GM18858 (cell line): ENCODE measurements at regions not wholly inside any gene's neighbourhood (a gene's known extent, or its start where the extent isn't known, plus 50 kb on each side); places are given as distances from the start of the nearest gene placed in this dataset.
"Not testable (repeated sequence)": the region's sequence is repeated elsewhere in the genome, so short reads cannot be mapped to it uniquely, and the experiment has no call there.

Experiments used
- ATAC-seq: cut with Tn5 transposase; IDR thresholded peaks from one replicate; pipeline ENCODE4 v1.9.1; 2021; ENCODE audit not compliant: unreplicated experiment

DNA sequence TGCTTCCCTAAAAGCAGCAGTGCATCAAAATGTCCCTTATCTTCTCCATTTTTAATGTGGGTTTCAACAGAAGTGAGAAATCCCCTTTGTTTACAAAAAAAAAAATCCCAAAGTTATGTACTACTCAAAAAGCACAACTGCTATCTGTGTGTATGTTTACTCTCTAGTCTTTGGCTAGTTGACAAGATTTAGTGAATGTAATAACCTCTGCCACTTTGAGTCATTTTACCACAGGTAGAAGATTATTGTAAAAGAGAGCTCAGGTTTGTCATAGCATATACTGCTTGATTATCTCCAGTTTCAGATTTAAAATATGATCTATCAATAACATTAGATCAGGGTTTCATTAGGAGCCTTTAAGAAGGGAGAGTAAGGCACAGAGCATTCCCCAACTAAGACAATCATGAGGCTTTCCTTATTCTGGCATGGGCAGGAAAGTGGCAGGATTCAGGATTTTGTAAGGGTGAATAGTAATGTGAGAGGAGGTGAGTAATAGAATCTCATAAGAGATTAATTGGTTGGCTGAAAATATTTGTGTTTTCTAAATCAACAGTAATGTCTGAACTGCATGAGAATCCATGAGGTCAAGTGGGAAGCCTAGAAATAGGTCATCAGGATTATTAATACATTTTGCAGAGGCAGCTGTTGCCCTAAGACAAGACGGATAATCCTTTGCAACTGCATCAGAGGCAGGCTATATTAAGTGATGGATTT lies 1780.3 kb upstream of the LRRTM1 start:
- ATAC-seq: no peak

DNA sequence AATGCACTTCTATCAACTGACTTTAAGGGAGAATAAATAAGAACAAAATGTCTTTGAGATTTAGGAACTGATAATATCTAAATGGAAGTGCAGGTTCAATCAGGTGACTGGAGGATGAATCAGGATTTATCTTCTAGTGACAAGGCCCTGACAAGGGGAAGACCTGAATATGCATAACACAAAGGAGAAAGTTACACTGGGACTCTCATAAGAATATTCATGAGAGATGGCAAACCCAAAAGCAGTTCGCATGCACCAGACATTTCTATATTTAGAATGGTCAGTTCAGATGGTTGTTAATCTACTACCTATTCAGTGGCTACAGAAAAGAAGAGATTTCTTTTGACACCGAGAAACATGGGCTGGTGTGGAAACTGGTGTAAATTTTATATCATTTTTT lies 1771.3 kb upstream of the LRRTM1 start:
- ATAC-seq: no peak

DNA sequence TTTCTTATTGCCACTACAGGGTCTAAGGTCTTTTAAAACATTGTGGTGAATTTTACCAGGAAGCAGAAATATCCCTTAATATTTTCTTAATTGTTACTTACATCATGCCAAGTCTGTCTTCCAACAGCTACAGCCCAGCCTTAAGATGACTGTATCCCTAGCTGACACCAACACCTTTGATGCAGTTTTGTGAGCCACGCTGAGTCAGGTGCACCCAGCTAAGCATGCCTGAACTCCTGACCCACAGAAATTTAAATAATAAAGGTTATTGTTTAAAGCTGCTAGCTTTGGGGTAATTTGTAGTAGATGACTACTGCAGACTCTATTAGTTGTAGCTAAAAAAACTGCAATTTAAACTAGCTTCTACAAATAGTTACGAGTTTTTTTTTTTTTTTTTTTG lies 1757.9 kb upstream of the LRRTM1 start:
- ATAC-seq: no peak

DNA sequence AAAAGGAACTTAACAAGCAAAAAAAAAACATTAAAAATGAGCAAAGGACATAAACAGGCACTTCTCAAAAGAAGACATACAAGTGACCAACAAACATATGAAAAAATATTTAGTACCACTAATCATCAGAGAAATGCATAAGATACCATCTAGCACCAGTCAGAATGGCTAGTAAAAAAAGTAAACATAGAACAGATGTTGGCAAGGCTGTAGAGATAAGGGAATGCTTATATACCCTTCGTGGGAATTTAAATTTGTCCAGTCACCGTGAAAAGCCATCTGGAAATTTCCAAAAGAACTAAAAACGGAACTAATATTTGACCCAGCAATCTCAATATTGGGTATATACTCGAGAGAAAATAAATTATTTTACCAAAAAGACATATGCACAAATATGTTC lies 1751.3 kb upstream of the LRRTM1 start:
- no peak for ATAC-seq

DNA sequence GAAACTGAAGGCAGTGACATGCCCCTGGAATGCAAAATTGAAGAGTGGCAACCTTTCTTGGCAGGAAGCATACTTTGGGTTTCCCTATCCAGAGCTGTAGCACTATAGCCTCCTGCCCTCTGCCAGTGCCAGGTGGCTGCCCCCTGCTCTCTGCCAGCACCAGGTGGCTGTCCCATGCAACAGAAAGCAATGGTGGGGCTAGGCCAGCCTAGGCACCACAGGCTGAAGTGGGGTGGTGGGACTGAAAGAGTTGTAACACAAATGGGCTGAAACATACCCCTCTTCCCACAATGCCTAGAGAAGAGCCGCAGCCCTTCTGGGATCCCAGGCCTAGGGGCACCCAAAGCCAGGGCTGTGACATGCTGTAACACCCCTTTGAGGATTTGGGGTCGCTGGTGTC lies 1739.3 kb upstream of the LRRTM1 start:
- ATAC-seq: no peak

DNA sequence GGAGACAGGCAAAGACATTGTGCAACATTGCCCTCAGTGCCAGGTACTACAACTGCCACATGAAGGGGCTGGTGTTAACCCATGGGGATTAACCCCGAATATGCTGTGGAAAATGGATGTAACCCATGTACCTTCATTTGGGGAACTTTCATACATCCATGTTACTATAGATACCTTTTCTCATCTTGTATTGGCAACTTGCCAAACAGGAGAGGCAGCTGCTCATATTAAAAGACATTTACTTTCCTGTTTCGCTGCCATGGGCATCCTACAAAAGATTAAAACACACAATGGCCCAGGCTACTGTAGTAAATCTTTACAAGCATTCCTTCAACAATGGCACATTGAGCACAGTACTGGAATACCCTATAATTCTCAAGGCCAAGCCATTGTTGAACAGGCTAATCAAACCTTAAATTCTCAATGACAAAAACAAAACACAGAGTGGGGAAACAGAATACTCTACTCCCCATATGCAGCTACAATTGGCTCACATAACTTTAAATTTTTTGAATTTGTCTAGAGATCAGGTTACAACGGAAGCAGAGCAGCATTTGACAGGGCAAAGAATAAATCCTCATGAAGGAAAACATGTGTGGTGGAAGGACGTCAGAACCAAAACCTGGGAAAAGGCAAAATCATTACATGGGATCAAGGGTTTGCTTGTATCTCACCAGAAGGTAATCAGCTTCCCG lies 1723.5 kb upstream of the LRRTM1 start:
- no peak for ATAC-seq

DNA sequence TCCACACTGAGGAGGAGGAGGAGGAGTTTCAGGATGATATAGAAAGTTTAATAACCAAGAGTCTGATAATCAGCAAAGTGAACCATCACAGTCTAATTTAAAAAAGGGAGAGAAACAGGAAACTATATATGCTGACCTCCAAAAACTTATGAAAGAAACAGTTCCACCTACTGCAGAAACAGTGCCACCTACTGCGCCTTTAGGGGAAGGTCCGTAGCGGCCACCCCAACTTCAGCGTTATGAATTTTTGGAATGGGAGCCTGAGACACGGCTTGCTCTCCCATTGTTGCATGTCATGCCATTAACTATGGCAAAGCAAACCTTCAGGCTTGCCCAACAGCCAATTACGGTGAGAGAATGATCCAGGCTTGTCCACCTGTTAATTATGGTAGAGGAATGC lies 1719.2 kb upstream of the LRRTM1 start:
- ATAC-seq: no peak

DNA sequence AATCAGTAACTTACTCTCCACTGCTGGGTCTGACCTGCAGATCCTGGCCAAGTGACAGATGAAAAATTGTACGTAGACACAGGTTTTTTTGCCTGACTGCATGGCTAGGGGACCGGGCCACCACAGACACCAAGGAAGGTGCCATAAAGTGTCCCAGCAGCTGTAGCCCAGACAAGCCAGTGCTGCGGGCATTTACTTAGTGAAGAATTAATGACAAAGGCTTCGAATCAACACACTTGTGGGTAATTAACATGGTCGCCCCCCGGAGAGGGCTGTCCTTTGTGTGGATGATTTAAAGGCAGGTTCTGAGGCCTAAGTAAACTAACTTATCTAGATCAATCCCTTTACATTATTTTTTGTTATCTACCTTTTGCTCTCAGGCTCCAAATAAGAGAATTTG lies 1709.1 kb upstream of the LRRTM1 start:
- no peak for ATAC-seq

DNA sequence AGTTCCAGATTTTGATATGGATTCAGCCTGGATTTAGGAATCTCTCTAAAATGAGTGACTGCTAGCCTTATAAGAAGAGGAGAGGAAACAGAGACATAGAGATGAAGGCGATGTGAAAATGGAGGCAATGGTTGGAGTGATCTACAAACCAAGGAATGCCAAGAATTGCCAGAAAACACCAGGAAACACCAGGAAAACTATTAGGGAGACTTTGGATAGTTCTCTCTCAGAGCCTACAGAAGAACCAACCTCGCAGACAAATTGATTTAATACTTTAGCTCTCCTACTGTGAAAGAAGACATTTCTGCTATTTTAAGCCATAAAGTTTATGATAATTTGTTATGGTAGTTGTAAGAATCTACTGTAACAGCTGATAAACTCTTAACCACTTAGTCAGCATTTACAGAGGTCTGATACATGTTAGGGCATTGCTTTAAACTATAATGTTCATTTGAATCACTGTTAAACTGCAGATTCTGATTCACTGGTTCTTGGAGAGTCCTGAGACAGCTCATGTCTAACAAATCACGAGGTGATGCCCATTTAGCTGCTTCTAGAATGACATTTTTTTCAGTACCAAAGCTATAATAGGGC lies 1702.6 kb upstream of the LRRTM1 start:
- ATAC-seq: no peak

DNA sequence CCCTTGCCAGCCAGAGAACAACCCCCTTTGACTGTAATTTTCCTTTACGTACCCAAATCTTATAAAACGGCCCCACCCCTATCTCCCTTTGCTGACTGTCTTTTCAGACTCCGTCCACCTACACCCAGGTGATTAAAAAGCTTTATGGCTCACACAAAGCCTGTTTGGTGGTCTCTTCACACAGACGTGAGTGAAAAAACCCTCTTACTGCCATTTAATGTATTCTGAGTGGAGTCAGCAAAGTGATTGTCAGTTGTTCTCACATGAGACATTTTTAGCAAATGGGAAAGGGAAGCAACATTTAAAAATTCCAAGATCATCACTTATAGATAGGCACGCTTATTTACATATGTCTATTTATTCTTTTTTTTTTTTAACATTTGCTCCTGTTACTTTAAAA lies 1701.3 kb upstream of the LRRTM1 start:
- not testable (repeated sequence) for ATAC-seq

DNA sequence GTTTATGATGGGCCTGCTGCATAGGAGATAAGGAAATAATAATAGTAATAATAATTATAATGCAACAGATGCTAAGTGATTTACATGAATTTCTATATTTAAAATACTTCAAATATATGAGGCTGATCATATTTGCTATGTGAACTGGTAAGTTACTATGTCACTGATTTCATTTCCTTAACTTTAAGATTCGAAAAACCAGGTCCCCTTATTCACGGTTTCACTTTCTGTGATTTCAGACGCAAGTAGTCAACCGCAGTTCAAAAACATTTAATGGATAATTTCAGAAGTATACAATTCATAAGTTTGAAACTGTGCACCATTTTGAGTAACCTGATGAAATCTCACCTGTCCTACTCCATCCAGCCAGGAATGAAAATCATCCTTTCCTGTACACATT lies 1697.1 kb upstream of the LRRTM1 start:
- ATAC-seq: no peak

DNA sequence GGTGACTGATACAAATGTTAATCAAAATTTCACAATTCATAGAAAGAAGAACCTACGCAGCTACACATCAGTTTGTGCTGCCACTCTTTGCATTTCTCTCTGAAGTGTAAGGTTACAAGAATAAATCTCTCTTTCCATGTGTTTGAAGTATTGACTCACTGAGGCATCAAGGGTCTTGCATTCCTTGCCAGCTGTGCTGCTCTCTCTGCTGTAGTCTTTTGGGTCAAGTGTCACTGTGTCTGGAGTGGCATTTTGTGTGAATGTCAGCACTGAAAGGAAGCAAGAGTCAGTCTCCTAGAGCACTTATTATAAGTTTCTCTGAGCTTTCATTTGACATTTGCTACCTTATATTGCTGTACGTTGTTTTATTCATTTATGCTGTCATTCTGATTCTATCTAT lies 1696.1 kb upstream of the LRRTM1 start:
- no peak for ATAC-seq

DNA sequence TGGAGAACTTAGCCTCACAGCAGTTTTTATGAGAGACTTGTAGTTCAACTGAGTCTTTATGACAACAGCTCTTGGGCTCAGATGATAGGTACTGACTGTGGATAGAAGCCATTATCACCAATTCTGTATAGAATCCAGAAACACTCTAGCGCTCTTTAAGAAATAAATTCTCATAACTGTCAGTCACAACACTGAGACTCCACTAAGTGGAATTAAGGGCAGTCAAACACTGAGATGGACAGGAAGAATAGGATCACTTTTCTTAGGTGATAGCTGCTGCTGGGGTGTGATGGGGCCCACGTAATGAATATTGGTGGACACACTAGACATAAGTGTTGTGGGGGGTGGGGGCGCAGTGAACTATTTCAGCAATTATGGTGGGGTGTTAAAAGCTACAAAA lies 1691.8 kb upstream of the LRRTM1 start:
- no peak for ATAC-seq

DNA sequence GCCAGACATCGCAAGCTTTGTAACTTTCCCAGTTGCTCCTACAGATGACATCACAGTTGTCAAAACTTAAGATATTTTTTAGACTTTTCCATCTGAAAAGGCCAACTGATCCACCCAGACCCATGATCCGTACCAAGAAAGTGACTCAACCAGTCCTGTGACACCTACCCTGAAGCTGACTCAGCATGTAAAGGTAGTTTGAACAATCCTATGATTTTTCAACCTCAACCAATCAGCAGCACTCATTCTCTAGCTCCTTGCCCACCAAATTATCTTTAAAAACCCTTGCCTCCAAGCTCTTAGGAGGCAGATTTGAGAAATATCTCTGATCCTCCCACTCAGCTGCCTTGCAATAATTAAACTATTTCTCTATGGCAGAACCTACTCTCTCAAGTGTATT lies 1686.7 kb upstream of the LRRTM1 start:
- no peak for ATAC-seq

DNA sequence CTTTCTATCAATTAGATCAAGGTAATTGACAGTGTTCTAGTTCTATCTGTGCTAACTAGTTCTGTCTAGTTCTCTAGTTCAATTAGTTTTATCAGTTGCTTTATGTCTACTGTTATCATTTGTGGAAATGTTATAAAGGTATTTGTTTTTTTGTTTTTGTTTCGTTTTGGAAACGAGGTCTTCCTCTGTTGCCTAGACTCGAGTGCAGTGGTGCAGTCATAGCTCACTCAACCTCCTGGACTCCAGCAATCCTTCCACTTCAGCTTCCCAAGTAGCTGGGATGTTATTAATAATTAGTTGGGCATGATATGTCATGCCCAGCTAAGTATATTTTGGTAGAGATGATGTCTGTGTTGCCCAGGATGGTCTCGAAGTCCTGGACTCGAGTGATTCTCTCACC lies 1682.8 kb upstream of the LRRTM1 start:
- ATAC-seq: no peak

DNA sequence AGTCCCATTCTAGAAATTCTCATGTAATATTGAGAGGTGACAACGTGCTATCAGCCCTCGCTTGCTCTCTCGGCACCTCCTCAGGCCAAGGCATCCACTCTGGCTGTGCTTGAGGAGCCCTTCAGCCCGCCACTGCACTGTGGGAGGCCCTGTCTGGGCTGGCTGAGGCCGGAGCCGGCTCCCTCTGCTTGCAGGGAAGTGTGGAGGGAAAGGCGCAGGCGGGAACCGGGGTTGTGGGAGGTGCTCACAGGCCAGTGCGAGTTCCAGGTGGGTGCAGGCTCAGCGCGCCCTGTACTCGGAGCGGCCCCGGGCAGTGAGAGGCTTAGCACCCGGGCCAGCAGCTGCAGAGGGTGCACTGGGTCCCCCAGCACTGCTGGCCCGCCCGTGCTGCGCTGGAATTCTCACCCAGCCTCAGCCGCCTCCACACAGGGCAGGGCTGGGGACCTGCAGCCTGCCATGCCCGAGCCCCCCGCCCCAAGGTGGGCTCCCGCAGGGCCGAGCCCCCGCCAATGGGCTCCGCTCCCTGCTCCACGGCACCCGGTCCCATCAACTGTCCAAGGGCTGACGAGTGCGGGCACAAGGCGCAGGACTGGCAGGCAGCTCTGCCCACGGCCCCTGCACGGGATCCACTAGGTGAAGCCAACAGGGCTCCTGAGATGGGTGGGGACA lies 1680.6 kb upstream of the LRRTM1 start:
- ATAC-seq: no peak

DNA sequence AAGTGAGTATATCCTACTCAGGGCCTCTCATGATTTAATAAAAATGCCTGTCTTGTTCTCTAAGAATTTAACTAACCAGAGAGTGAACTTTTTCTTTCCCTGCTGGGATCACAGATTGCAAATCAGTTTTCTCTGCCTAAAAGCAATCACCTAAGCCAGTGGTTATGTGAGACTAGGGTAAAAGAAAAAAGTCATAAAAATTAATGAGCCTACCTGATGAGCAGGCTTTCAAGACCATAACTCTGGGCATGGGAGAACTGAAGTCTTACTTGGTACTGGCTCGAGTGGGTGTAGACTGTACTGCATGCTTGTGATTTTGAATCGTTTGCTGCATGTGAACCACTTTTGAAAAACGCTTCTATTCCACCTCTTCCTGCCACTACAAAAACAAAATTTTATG lies 1677.0 kb upstream of the LRRTM1 start:
- no peak for ATAC-seq

DNA sequence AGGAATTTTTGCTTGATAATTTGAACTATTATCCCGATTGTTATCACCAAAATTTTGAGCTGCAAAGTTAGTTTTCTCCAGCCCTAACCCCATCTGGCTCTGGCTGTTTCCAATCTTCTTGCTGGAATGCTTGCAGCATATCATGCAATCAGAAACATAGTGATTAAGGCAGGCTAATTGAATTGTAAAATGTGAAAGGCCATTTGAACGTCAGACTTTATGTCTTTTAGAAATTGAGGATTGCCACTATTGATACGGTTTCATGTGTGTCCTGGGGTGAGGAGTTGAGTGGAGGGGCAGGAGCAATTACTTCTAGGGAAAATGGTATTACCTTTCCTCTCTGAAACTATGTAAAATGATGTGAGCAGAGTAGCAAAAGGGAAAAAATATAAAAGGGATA lies 1674.5 kb upstream of the LRRTM1 start:
- no peak for ATAC-seq

DNA sequence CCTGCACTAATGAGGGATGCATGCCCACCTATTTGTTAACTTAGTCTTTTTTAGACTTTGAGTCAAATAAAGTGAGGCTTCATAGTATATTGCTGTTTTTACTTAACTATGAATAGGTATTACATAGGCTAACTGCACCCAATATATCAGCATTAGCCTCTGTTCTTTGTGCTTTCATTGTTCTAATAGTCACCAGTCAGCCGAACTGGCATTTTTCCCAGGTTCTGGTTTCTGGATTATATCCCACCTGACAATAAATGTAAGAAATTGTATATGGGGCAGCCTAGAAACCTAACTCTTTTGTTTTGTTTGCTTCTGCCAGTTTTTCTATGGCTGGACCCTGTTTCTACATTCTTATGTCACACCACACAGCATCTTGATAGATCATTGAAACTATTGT lies 1672.4 kb upstream of the LRRTM1 start:
- ATAC-seq: no peak

DNA sequence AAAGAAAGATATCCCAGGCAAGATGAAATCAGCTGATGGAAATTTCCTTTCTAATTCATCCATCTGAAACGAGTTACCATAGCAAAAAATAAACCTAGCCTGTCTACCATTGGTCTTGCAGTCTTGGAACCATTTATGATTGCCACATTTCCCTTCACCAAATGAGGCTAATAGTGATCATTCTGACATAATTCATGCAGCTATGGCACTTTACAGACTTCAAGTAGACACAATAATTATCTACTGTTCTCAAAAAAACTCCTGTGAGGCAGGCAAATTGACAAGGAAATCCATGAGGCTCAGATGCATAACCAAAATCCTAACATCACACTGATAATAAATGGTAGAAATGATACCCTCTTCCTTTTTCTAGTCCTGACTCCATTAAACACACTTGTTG lies 1669.7 kb upstream of the LRRTM1 start:
- ATAC-seq: no peak

DNA sequence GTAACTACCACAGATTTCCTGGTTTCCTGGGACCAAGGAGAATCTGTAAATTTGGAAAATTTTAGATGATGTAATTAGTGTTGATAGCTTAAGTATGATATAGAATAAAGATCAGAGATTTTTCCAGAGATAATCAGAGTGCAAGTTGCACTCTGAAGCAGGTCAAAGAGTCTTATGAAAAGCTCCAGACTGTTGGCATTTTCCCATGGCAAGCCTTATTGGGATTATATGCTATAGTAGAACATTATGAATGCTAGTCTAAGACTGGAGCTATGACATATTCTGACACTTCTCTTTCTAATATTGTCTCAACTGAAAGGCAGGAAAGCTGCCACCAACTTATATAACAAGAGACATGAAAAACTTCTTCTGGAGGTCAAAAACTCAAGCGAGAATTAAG lies 1638.3 kb upstream of the LRRTM1 start:
- no peak for ATAC-seq

DNA sequence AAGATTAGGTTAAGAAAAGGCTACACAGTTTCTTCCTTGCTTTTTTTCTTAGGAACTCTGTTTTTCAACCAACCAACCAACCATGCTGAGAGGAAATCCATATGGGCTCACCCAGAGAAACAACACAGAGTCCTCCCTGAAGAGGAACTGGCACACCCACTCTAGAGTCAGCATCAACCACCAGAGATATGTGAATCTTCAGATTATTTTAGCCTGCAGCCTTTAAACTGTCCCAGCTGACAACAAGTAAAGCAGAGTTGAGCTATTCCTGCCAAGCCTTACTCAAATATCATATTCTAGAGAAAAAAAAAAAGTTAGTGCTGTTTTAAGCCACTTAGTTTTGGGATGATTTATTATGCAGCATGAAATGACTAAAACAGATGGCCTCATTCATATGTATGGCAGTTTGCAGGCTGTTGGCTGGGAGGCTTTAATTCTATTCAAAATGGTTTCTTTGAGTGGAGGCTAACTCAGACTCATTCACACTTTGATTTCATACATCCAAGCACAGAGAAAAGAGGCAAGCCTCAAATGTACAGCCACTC lies 1637.7 kb upstream of the LRRTM1 start:
- no peak for ATAC-seq
